ENCODE measurements at regions not wholly inside any gene's neighbourhood (a gene's known extent, or its start where the extent isn't known, plus 50 kb on each side); places are given as distances from the start of the nearest gene placed in this dataset.

DNA sequence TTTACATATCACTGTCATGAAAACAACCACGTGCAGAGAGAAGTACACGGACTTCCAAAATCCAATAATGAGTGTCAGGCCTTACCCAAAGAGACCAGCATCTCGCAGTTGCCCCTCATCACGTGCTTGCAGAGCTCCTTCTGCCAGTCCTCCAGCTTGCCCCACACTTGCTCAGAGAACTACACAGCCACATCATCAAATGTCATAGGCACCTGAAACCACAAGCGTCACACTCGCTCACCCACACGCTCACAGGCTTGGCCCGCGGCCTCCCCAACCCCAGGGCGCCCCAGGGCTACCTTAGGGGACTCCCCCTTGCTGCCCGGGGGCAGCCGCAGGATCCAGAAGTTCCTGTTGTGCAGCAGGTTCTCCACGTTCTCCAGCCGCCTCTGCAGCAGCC lies 123.4 kb upstream of the ZNF746 start:
- TF ChIP-seq, protein P1, sequence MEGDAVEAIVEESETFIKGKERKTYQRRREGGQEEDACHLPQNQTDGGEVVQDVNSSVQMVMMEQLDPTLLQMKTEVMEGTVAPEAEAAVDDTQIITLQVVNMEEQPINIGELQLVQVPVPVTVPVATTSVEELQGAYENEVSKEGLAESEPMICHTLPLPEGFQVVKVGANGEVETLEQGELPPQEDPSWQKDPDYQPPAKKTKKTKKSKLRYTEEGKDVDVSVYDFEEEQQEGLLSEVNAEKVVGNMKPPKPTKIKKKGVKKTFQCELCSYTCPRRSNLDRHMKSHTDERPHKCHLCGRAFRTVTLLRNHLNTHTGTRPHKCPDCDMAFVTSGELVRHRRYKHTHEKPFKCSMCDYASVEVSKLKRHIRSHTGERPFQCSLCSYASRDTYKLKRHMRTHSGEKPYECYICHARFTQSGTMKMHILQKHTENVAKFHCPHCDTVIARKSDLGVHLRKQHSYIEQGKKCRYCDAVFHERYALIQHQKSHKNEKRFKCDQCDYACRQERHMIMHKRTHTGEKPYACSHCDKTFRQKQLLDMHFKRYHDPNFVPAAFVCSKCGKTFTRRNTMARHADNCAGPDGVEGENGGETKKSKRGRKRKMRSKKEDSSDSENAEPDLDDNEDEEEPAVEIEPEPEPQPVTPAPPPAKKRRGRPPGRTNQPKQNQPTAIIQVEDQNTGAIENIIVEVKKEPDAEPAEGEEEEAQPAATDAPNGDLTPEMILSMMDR (IDR thresholded peaks at IDR 0.05; ENCODE audit: low read depth, low read length, poor library complexity, severe bottlenecking), result no peak
- no peak for TF ChIP-seq EZH2phosphoT487 (IDR thresholded peaks at IDR 0.05; ENCODE audit: borderline replicate concordance, low read length)
